Mammary epithelial cell (primary cell): ENCODE measurements at regions not wholly inside any gene's neighbourhood (a gene's known extent, or its start where the extent isn't known, plus 50 kb on each side); places are given as distances from the start of the nearest gene placed in this dataset.

ENCODE experiments used
- EZH2 ChIP-seq: IDR thresholded peaks from 2 replicates; pipeline ENCODE4 v1.6.1; 2012; ENCODE audit warnings: low read length, inconsistent platforms, borderline replicate concordance
- TF ChIP-seq, protein P1 (sequence below), 2 donors: IDR thresholded peaks in 1 of 2; conservative IDR thresholded peaks in 1 of 2; 2 replicates each; pipeline ENCODE4 v1.5.1; 2011 to 2012; ENCODE audit warnings: inconsistent platforms in 2 of 2, low read length in 2 of 2, mild to moderate bottlenecking in 2 of 2, control low read depth in 1 of 2, low read depth in 1 of 2; ENCODE audit not compliant: insufficient read depth in 1 of 2; ENCODE audit errors: extremely low read depth in 1 of 2

GRCh38 chr2:239760596-239760995, 264.5 kb downstream of the NDUFA10 start:
- no peak for TF ChIP-seq EZH2
- TF ChIP-seq, protein P1, sequence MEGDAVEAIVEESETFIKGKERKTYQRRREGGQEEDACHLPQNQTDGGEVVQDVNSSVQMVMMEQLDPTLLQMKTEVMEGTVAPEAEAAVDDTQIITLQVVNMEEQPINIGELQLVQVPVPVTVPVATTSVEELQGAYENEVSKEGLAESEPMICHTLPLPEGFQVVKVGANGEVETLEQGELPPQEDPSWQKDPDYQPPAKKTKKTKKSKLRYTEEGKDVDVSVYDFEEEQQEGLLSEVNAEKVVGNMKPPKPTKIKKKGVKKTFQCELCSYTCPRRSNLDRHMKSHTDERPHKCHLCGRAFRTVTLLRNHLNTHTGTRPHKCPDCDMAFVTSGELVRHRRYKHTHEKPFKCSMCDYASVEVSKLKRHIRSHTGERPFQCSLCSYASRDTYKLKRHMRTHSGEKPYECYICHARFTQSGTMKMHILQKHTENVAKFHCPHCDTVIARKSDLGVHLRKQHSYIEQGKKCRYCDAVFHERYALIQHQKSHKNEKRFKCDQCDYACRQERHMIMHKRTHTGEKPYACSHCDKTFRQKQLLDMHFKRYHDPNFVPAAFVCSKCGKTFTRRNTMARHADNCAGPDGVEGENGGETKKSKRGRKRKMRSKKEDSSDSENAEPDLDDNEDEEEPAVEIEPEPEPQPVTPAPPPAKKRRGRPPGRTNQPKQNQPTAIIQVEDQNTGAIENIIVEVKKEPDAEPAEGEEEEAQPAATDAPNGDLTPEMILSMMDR (conservative IDR thresholded peaks at IDR 0.05 in 1 of 2, IDR thresholded peaks at IDR 0.05 in 1 of 2; ENCODE audit: extremely low read depth in 1 of 2, insufficient read depth in 1 of 2, low read depth in 1 of 2, low read length in 2 of 2) = no peak
